HG03025 (cell line): ENCODE measurements at regions not wholly inside any gene's neighbourhood (a gene's known extent, or its start where the extent isn't known, plus 50 kb on each side); places are given as distances from the start of the nearest gene placed in this dataset.

Source experiments
- ATAC-seq: cut with Tn5 transposase; IDR thresholded peaks from one replicate; pipeline ENCODE4 v1.9.1; 2021; ENCODE audit warnings: mild to moderate bottlenecking, moderate library complexity; ENCODE audit not compliant: unreplicated experiment, low FRiP score

DNA sequence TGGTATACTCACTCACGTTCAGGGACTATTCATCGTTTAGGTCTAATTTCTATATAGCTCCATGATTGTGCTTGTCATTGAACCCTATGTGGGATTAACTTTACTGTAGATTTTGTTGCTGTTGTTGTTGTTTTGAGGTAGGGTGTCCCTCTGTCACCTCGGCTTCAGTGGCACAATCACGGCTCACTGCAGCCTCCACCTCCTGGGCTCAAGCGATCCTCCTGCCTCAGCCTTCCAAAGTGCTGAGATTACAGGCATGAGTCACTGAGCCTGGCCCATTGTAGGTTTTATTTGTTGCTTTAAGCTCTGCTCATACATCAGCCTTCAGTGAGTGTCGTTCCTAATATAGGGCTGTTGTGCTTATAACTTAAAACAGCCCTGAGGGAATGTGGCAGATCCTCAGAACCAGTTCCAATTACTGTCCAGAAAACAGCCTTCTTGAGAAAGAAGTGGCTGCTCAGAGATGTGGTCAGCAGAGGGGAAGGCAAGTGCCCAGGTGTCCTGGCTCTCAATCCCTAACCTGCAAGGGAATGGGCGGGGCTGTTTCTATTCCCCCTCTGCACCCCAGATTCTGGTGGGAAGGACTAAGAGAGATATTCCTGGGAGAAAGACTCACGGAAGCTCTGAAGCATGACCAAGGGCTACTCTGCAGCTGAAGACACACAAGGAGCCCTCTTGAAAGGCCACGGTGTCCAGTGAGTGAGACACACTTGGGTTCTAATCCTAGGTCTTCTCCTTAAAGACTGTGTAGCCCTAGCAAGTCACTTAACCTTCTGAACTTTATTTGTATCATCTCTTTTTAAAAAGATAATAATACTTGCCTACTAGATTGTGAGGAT lies 79.6 kb upstream of the LCLAT1 start:
- ATAC-seq: no peak

DNA sequence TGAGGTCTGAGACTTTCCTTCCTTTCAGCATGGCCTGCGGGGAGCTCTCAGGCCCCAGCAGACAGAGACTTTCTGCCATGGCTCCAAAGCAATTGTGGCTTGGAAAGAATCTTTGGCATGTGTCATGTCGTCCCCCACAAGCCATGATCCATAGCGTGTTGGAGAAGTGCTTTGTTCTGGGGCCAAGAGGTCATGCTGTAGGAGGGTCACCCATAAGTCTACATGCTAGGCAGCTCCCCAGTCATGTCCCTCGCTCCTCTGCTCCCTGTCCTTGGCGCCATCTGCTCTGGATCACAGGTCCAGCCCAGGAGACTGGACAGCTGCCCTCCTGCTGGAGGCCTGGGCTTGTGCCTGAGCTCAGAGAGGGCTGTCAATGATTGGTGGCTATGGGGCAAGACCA lies 78.8 kb upstream of the LCLAT1 start:
- no peak for ATAC-seq

DNA sequence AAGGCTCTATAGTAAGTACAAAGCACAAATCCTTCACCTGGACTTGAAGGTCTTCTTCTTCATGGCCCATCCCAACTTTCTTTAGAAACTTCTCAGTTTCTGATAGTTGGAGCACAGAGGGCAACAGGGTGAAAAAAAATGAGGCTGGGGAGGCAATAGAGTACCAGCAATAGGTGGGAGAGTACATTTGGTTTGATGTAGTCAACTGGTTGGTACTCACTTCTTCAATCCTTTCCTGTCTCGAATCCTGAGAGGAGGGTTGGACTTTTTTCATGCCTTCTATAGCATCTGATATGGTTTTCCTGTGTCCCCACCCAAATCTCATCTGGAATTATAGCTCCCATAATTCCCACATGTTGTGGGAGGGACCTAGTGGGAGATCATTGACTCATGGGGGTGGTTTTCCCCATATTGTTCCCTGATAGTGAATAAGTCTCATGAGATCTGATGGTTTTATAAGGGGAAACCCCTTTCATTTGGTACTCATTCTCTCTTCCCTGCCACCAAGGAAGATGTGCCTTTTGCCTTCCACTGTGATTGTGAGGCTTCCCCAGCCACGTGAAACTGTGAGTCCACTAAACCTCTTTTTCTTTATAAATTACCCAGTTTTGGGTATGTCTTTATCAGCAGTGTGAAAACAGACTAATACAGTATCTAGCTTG lies 75.9 kb upstream of the LCLAT1 start:
- ATAC-seq: no peak

DNA sequence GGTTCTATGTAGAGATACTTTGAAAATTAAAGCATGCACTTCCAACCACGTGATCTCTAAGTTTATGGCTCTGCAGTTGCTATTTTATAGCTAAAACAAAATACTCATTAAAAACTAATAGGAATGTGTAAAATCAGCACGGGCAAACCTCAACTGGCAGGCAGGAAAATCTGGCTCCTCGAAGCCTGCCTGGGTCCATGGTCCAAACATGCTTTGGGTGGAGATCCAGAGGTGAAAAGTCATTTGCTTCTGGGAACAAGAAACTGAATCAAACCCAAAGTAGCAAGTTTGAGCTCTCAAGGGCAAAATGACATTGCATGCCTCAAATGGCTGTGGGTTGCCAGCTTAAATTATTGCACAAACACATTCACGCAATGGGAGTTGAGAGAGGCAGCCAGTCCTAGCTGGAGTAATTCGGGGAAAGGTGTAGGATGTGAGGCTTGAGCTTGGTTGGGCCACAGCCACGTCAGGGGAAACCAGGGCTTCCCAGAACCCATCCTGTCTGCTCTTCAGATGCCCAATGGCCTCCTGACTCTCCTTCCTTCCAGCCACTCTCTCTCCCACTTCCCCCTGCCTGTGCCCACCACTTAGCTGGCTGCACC lies 75.2 kb upstream of the LCLAT1 start:
- no peak for ATAC-seq

DNA sequence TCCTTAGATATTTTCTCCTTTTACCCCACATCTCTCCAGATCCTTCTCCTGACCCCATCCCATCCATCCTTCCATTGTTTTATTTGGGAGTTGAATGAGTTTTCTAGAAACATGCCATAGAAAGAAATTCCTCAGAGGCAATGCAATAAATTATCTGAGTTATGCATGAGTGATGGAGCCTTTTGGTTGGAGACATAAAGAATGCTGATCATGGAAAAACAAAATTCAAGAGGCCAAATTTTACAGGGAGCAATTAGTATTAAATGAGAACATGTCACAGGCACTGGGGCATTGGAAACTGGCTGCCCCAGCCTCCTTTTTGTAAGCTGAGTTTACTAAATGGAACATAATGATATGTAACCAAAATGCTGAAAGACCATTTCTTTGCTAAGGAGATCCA lies 74.2 kb upstream of the LCLAT1 start:
- ATAC-seq: no peak

DNA sequence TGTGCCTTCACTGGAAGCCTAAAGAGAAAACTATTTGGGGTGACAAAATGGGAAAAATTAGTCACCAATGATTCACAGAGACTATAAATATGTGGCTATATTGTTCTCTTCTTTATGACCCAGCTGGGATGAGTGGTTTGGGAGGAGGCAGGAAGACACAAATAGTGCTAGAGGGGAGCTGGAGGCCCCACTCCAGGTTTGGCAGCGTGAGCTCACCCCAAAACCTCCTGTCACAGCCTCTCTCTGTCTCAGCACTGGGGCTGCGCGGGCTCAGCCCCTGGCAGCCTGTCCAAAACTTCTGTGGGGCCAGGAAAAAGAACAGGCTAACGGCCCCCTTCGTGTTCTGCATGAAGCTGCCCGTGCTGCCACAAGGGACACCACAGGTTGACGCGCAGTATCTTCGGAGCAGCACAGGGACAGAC lies 73.2 kb upstream of the LCLAT1 start:
- ATAC-seq: no peak

DNA sequence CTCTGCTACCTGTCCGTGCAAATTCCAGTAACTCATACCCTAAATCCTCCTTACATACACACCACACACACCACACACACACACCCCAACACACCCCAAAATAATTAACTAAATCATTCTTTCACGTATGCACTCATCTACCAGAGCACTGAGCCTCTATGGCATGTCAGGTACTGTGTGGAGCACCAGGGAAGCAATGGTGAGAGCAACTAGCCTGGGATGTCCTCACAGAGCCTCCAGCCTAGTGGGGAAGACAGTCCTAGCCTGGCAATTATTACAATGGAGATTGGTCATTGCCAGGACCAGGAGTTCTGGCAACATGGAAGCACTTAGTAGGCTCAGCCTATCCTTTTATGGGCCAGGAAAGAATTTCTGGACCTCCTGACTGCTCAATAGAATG lies 72.7 kb upstream of the LCLAT1 start:
- no peak for ATAC-seq

DNA sequence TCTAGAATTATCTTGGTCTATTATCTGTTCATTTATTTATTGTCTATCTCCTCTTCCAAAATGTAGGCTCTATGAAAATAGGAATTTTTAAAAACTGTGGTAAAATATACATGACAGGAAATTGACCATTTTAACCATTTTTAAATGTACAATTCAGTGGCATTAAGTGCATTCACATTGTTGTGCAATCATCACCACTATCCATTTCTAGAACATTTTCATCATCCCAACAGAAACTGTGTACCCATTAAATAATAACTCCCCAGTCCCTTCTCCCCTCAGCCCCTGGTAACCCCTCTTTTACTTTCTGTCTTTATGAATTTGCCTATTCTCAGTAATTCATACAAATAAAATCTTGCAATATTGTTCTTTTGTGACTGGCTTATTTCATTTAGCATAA lies 71.1 kb upstream of the LCLAT1 start:
- ATAC-seq: no peak

DNA sequence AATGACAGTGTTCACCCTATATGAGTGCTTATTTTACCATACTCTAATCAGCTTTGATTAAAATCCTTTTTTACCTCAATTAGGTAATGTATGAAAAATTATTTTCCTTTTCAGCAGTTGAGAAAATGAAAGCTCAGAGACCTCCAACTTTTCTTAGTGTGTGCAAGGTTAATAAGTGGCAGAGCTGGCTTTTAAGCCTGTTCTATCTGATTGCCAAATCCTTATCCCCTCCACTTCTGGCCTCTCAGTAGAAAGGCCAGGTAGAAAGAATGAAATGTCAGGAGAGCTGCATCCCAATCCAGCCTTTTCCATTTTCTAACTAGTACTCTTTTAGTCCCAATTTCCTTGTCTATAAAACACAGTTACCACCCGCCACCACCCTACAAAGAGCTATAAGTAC lies 67.6 kb upstream of the LCLAT1 start:
- ATAC-seq: no peak

DNA sequence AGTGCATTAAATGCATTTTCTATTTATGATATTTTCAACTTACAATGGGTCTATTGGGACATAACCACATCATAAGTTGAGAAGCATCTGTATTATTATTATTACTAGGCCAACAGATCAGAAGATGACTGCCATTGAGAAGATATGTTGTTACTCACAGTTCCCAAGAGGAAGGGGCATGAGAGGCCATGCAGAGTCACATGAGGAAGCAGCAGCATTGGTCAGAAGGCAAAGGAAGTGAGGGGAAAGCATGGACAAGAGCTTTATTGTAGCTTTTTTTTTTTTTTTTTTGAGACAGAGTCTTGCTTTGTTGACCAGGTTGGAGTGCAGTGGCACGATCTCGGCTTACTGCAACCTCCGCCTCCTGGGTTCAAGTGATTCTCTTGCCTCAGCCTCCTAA lies 66.2 kb upstream of the LCLAT1 start:
- no peak for ATAC-seq

DNA sequence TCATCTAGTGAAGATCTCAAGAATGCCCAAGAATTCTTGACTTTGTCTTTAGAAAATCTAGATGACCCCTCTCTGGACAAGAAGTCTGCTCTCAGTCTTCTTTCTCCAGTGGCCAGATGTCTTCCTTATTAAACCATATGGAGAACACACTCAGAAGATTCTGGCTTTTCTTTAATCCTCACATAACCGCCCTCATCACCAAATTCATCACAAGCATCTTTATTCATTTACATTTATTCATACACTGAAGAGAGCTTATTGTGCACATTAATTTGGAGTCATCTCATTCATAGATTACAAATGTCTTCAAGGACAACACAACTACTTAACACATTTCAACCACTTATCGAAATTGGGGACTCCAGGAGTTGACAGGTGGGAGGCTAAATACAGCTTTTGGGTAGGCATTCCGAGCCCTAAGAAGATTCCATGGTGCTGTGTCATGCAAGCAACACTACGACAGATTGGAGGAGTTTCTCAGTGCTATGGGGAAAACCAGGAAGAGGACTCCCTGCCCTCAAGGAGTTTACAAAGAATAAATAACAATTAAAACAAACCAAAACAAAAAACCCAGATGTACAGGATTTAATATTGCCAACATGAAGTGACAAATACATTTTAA lies 64.8 kb upstream of the LCLAT1 start:
- ATAC-seq: no peak

DNA sequence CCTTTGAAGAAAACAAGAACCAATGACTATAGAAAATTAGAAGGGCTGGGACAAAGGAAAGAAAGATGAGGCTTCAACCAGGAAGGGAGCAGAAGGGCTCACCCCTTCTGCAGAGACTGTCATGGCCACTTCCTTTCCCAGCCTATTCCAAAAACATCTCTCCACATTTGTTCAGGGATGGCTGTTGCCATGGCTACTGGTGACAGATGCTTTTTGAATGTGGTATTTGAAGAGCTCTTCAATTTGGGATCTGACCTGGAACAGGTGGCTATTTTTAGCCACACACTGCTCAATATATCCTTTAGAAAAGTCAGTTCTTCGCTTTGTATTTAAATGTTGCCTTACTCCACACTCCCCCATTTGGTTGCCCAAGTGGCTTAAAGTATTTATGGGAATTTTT lies 64.1 kb upstream of the LCLAT1 start:
- no peak for ATAC-seq

DNA sequence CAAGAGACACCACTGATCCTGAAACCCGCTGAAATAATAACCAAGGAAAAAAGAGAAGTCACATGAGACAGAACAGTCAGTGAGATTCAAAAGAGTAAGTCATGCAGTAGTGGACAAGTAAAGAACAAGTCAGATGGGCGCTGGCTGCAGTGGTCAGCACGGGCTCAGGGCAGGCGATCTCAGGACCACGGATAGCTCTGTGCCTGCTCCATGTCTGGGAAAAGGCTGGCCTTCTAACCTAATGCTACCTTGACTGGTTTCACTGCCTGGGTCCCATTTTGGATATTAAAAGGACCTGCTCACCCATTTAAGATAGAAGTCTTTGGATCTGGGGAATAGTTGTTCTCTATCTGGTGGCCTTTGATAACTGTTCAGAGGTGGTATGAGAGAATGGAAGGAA lies 61.7 kb upstream of the LCLAT1 start:
- ATAC-seq: no peak

DNA sequence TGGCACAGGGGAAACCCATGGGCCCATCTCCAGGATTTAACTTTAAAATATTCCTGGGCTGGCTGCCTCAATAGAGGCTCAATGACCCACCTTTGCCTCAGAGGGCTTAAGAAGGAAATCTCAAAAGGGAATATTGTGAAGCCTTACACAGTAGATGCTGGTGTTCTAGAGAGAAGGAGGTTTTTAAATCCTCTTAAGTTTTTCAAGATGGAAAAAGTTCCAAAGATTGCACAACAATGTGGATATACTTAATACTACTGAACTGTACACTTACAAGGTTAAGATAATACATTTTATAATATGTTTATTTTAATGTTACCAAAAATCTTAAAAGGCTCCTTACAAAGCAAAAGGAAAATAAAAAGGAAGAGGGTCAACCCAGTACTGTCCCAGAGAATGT lies 54.9 kb upstream of the LCLAT1 start:
- no peak for ATAC-seq

DNA sequence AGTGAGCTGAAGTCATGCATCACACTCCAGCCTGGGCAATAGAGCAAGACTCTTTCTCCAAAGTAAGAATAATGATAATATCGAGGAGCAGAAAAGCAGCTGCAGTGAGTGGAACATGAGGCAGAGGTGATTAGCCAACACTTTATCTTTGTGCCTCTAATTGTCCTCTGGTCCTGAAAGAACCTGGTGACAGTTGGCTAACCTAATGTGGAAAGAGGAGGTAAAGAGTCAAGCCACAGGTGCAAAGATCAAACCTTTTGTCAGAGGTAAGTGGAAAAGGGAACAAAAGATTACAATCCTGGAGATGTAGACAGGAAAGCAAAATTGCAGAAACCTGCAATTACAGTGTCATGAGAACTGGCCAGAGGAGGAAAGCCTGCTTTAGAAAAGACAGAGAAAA lies 53.5 kb upstream of the LCLAT1 start:
- ATAC-seq: no peak

DNA sequence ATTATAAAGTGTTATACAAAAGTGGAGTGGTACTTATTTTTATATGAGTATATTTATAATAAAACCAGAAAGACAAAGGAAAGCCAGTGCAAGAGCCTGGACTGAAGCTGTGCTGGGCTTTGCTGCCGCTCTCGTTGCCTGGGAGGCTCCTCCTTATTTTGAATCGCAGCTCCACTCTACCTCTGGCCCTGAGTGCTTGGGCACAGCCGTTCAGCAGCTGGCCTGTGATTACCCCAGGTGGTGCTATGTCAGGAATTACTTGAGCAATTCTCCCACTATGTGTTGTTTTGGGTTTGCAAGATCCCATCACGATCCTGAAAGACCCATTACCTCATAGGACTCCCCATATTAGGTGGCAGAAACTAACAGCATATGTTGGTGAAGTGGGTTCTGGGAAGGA lies 53.0 kb upstream of the LCLAT1 start:
- no peak for ATAC-seq

DNA sequence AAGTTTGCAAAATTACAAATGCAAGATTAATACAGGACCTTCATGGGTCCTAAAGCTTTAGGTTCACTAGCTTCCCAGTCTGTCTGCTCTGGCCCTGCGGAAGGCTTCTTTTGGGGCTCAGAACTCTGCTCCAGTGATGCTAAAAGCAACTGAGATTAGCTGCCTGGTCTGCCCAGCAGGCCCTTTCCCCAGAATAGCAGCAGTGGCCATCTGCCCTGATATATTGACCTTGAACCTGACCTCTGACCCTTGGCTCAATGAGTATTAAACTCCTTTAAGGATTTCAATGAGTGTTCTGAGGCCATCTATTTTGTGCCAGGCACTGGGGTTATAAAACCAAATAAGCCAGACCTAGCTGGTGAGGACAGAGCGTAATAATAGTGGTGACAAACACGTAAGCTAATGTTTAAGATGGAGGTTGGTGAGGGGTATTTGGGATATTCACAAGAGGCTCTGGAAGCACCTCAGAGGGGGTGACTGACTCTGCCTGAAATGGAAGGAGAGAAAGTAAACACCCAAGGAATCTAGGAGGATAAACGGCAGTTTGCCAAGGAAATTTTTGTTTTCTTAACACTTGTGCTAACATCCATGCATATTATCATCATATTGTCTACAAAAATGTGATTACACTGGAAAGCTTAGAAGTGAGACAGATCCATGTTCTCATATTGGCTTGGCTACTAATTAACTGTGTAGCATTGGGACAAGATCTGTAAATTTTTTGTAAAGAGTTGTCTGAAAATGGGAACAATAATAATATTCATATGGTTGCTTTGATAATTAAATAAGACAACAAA lies 50.4 kb upstream of the LCLAT1 start:
- no peak for ATAC-seq
